ENCODE measurements at regions not wholly inside any gene's neighbourhood (a gene's known extent, or its start where the extent isn't known, plus 50 kb on each side); places are given as distances from the start of the nearest gene placed in this dataset.
"Not testable (repeated sequence)": the region's sequence is repeated elsewhere in the genome, so short reads cannot be mapped to it uniquely, and the experiment has no call there.

DNA sequence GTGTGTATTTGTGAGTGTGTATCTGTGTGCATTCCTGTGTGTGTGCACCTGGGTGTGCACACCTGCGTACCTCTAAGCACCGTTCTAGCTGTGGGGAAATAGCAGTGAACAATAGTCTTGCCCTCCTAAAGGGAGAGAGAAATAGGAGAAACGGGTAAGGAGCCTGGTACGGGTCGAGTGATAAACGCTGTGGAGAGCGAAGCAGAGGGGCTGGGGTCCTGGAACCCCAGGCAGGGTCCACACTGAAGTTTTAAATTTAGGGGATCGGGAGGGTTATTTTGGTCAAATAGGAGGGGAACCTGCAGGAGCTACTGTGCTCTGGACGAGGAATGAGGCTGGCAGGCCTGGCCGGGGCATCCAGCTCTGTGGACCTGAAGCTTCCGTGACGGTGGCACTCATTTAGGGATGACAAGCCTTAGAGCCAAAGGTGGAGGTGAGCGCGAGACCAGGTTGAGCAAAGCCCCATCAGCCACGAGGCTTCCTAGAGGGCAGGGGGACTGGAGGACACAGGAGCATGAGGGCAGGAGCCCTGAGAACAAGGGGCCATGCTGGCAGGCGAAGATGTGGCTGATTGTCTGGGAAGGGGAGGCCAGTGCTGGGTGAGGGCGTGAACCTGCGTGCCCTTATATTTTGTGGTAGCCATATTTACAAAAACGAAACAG, 188.0 kb downstream of the RTP5 start:
- TF ChIP-seq, protein P1, sequence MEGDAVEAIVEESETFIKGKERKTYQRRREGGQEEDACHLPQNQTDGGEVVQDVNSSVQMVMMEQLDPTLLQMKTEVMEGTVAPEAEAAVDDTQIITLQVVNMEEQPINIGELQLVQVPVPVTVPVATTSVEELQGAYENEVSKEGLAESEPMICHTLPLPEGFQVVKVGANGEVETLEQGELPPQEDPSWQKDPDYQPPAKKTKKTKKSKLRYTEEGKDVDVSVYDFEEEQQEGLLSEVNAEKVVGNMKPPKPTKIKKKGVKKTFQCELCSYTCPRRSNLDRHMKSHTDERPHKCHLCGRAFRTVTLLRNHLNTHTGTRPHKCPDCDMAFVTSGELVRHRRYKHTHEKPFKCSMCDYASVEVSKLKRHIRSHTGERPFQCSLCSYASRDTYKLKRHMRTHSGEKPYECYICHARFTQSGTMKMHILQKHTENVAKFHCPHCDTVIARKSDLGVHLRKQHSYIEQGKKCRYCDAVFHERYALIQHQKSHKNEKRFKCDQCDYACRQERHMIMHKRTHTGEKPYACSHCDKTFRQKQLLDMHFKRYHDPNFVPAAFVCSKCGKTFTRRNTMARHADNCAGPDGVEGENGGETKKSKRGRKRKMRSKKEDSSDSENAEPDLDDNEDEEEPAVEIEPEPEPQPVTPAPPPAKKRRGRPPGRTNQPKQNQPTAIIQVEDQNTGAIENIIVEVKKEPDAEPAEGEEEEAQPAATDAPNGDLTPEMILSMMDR (IDR thresholded peaks at IDR 0.05; ENCODE audit: unreplicated experiment in 3 of 3), result no peak
- Mint-ChIP-seq H3K9me3 (peaks cover 9% of the 10 kb centered on the region), H3K4me3 (no peak overlapping the region), H3K27ac (no peak overlapping the region), H3K27me3 (ENCODE audit: low read depth) (peaks cover 40% of the 10 kb centered on the region), H3K4me1 (no peaks in the 10 kb centered on the region), H3K36me3 (ENCODE audit: low read depth) (no peaks in the 10 kb centered on the region)

DNA sequence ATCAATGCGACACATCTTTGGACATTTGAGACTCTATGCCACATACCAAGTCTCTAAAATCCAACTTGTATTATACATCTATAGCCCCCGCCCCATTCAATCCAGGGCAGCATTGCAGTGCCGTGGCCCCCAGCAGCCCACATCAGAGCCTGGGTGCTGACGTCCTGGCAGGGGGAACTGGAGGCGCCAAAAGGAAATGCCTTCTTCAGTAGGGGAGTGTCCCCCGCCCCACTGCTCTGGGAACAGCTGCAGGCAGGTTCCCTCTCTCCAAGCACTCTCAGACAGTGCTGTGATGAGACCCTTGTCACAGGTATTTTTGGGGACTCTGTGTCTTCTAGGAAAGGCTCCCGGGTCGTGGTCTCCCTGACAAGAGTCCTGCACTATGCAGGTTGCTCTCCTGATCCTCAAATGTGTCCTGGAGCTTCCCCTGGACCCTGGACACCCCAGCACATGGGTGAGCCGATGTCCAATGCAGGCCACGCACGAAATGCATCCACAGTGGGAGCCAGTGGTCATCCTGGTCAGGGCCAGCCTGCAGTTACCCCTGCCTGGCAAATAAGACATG, 188.7 kb downstream of the RTP5 start:
- TF ChIP-seq, protein P1 (IDR thresholded peaks at IDR 0.05; ENCODE audit: unreplicated experiment in 3 of 3), result no peak
- Mint-ChIP-seq H3K36me3 (ENCODE audit: low read depth) (no peaks in the 10 kb centered on the region), H3K4me3 (no peak overlapping the region), H3K4me1 (no peaks in the 10 kb centered on the region), H3K9me3 (peaks cover 9% of the 10 kb centered on the region), H3K27ac (no peak overlapping the region), H3K27me3 (ENCODE audit: low read depth) (peaks cover 37% of the 10 kb centered on the region)

DNA sequence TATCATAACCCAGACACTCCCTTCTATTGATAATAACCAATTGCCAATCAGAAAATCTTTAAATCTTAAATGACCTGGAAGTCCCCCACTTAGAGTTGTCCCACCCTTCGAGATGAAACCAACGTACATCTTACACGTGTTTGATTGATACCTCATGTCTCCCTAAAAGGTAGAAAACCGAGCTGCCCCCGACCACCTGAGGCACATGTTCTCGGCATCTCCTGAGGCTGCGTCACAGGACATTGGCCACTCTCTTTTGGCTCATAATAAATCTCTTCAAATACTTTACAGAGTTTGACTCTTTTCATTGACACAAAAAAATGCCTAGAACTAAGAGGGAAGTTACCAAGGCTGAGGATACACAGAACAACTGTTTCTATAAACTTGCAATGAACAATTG, 190.0 kb downstream of the RTP5 start:
- H3K27me3 Mint-ChIP-seq (ENCODE audit: low read depth), result peaks cover 35% of the 10 kb centered on the region
- no peaks in the 10 kb centered on the region for H3K36me3 Mint-ChIP-seq (ENCODE audit: low read depth)
- H3K4me3 Mint-ChIP-seq, result no peak overlapping the region
- H3K4me1 Mint-ChIP-seq, result no peaks in the 10 kb centered on the region
- TF ChIP-seq, protein P1 (IDR thresholded peaks at IDR 0.05; ENCODE audit: unreplicated experiment in 3 of 3), result no peak
- no peak overlapping the region for H3K27ac Mint-ChIP-seq
- peaks cover 9% of the 10 kb centered on the region for H3K9me3 Mint-ChIP-seq

DNA sequence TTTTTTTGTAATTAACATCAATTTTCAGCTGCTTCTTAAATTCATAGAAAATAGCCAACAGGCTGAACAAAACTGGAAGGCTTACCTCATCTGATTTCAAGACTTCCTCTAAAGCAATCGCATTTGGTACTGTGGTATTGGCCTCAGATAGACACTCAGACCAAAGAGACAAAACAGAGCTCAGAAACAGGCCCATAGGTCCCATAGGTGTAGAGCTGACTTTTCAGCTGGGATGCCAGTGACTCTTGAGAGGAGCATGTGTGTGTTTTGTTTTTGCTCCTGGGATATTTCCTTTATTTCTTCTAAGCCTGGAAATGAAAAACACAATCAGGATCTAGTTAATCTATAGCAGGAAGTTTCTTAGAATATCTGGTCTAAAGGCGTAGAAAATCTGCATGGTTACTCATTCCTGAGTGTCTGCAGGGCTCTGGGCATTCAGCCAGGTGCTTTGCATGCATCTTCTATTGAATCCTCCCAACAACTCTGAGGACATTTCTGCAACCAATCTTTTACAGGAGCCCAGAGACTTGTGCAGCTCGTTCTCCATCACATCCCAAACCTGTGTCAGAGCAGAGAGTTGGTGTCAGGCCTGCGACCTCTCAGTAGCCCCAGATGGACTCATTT, 190.8 kb downstream of the RTP5 start:
- TF ChIP-seq, protein P1 (IDR thresholded peaks at IDR 0.05; ENCODE audit: unreplicated experiment in 3 of 3), result no peak
- H3K27ac Mint-ChIP-seq, result peak overlapping the region in 2 of 3 experiments; percentile 30 to 50
- no peaks in the 10 kb centered on the region for H3K4me1 Mint-ChIP-seq
- H3K27me3 Mint-ChIP-seq (ENCODE audit: low read depth), result peaks cover 34% of the 10 kb centered on the region
- peaks cover 9% of the 10 kb centered on the region for H3K9me3 Mint-ChIP-seq
- H3K4me3 Mint-ChIP-seq, result no peak overlapping the region
- H3K36me3 Mint-ChIP-seq (ENCODE audit: low read depth), result no peaks in the 10 kb centered on the region

DNA sequence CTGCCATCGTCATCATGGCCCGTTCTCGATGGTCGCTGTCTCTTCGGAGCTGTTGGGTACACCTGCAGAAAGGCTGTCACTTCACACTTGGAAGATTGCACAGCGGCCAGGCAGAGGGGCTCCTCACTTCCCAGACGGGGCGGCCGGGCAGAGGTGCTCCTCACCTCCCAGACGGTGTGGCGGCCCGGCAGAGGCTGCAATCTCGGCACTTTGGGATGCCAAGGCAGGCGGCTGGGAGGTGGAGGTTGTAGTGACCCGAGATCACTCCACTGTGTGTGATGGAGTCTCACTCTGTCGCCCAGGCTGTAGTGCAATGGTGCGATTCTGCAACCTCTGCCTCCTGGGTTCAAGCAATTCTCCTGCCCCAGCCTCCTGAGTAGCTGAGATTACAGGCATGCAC, 192.4 kb downstream of the RTP5 start:
- H3K36me3 Mint-ChIP-seq (ENCODE audit: low read depth); H3K27ac Mint-ChIP-seq; H3K9me3 Mint-ChIP-seq; H3K4me1 Mint-ChIP-seq; H3K4me3 Mint-ChIP-seq: not testable (repeated sequence)
- peaks cover 34% of the 10 kb centered on the region for H3K27me3 Mint-ChIP-seq (ENCODE audit: low read depth)

DNA sequence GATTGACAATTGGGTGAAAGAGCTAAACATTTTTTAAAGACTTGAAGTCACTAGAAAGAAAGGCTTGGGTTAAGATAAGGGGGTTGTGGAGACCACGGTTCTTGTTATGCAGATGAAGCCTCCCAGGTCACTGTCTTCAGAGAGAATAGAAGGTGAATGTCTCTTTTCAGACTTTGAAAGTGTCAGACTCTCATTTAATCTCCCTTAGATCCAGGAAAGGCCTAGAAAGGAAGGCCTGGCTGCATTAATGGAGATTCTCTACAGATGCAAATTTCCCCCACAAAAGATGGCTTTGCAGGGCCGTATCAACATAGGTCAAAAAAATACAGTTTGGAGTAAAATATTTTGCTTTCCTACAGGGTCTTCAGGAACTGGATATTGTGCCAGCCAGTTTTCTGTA, 193.9 kb downstream of the RTP5 start:
- Mint-ChIP-seq H3K27ac (no peak overlapping the region), H3K4me3 (no peak overlapping the region), H3K36me3 (ENCODE audit: low read depth) (no peaks in the 10 kb centered on the region), H3K9me3 (peaks cover 6% of the 10 kb centered on the region), H3K4me1 (no peaks in the 10 kb centered on the region), H3K27me3 (ENCODE audit: low read depth) (peaks cover 25% of the 10 kb centered on the region)
- TF ChIP-seq, protein P1 (IDR thresholded peaks at IDR 0.05; ENCODE audit: unreplicated experiment in 3 of 3), result no peak
